HG03575 (cell line): ENCODE measurements at regions not wholly inside any gene's neighbourhood (a gene's known extent, or its start where the extent isn't known, plus 50 kb on each side); places are given as distances from the start of the nearest gene placed in this dataset.
"Not testable (repeated sequence)": the region's sequence is repeated elsewhere in the genome, so short reads cannot be mapped to it uniquely, and the experiment has no call there.

ENCODE experiments used
- ATAC-seq: cut with Tn5 transposase; IDR thresholded peaks from one replicate; pipeline ENCODE4 v1.9.1; 2021; ENCODE audit not compliant: unreplicated experiment, insufficient number of reproducible peaks, low FRiP score; ENCODE audit errors: extremely low read depth

- no peak for ATAC-seq
These were observed 78.3 kb upstream of the ATXN3L start for GRCh38 chrX:13397878-13398818.

DNA sequence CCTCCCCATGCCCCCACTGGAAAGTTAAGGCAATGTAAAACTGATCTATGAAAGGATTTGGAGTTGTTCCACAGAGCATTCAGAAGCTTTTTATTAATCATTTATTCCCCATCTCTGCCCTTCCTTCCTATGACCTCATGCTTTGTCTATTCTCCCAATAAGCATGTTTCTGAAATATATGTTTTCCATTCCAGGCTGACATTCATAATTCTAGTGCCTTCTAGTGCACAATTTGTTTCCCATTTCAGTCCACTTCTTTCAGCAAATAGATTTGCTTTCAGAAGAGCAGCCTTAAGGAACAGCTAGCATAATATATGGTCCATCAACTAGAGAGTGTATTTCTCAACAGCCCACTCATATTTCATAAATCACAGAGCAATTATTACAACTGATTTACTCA, 77.1 kb upstream of the ATXN3L start:
- no peak for ATAC-seq

DNA sequence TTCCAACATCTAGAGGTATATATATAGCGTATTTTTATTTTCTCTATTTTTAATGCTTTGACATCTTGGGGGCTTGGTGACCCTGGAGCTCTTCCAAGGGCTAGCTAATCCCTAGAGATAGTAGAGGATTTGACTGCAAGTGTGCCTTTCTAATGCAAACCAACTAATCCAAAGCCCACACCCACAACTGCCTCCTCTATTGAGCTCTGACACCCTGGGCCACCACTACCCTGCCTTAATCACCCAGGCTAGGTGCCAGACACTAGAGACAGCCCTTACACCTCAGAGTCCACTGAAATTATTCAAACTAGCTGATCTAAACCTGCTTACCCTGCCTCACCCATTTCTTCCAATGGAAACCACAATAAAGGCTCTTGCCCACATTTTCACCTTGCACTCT, 69.6 kb upstream of the ATXN3L start:
- ATAC-seq: no peak

DNA sequence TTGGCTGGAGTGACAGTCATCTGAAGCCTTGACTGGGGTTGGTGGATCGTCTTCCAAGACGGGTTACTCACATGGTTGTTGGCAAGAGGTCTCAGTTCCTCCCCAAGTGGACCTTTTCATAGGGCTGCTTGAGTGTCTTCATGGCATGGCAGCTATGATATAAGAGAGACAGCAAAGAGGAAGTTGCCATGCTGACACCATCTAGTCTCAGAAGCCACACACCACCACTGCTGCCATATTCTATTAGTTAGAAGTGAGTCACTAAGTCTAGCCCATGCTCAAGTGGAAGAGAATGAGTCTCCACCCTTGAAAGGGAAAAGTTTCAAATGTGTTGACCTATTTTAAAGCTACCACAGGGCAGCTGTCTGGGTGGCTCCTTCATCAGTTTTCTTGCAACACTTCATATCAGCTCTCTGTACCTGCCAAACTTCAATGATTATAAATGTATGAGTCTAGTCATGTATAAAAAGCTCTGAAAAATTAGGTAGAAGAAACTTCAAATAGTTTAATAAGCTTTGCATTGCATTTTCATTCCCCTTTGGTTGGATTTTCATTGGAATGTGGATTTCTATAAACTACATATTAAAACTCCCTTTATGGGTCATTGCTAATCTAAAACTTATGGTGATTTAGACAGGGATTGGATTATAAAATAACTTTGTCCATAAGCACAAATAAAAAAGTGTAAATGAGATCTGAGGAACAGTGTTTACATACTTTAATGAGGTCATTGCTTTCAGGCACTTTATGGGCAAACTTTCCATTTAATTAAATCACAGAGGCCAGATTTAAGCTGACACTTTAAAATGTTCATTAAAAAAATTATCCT, 68.0 kb upstream of the ATXN3L start:
- ATAC-seq: no peak

- no peak for ATAC-seq
These were observed 66.8 kb upstream of the ATXN3L start for GRCh38 chrX:13386636-13387035.

DNA sequence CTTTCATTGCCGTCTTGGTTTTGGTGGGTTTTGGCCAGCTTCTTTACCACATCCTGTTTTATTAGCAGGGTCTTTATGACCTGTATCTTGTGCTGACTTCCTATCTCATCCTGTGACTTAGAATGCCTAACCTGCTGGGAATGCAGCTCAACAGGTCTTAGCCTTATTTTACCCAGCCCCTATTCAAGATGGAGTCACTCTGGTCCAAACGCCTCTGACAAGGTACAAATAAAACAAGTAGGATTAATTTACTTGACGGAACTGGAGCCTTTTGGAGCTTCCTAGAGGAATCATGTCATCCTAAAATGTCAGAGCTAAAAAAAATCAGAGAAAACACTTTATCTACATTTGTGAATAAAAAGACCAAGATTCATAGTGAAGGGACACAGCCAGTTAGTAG, 66.2 kb upstream of the ATXN3L start:
- no peak for ATAC-seq

- ATAC-seq: no peak
These were observed 64.1 kb upstream of the ATXN3L start for GRCh38 chrX:13383907-13384306.

- no peak for ATAC-seq
These were observed 61.7 kb upstream of the ATXN3L start for GRCh38 chrX:13381514-13381913.

DNA sequence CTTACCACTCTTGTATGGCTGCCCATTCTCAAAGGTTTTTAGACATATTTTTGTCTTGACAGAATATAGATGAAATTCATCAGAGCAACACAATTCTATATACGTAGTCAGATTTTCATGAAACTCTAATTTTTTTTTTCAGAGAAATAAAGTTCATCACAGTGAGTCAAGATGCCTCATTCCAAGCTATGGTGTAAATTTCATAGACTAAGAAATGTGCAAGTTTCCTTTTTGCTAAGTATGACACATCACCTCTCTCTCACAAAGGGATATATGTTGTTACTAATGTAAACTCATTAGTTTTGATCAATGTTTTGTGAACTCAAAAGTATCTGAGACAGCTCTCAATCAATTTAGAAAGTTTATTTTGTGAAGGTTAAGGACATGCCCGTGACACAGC, 60.4 kb upstream of the ATXN3L start:
- ATAC-seq: no peak

- ATAC-seq: not testable (repeated sequence)
These were observed 59.0 kb upstream of the ATXN3L start for GRCh38 chrX:13378562-13379518.

GRCh38 chrX:13377550-13377934, 57.7 kb upstream of the ATXN3L start:
- no peak for ATAC-seq

- ATAC-seq: no peak
These were observed 57.1 kb upstream of the ATXN3L start for GRCh38 chrX:13376857-13377549.

- not testable (repeated sequence) for ATAC-seq
These were observed 55.7 kb upstream of the ATXN3L start for GRCh38 chrX:13375596-13375995.

DNA sequence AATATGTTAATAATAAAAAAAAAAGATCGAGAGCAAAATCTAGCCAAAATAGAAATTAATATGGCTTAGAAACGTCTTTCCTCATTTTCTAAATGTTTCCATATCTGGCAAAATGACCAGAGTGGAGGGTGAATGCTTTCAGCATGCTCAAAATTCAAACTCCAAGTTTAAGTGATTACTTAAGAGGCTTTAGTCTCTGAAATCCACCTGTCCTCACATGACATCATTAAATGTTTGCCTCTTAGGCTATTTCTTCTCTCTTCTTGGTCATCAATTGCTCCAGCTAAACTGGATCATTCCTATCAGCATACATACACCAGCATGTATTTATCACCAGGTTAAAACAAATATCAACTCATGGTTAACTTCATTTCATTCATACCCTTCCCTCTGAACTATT, 54.5 kb upstream of the ATXN3L start:
- no peak for ATAC-seq

GRCh38 chrX:13373431-13374187, 53.8 kb upstream of the ATXN3L start:
- ATAC-seq: no peak

DNA sequence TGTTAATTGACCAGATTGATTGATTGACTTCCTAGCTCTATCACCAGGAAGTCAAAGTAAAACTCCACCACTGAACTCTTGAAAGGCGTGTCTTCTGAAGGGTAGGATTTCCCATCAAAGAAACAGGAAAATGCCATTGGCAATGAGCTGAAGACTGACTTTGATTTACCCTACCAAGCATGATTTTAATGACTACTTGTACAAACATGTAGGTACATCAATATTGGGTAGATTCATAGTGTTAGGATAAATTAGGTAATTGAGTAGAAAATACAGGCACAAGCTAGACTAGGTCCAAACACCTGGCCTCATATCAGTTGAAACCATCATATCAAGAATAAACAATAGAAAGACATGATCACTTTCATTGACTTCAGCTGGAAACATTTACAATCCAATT, 53.2 kb upstream of the ATXN3L start:
- no peak for ATAC-seq

GRCh38 chrX:13372203-13372980, 52.5 kb upstream of the ATXN3L start:
- ATAC-seq: no peak
